HCT116 (cell line): ENCODE measurements at regions not wholly inside any gene's neighbourhood (a gene's known extent, or its start where the extent isn't known, plus 50 kb on each side); places are given as distances from the start of the nearest gene placed in this dataset.

Source experiments
- ATAC-seq: fragments of 200-7000 bp; cut with Tn5 transposase; 2 replicates; pipeline ENCODE4 v1.9.1; 2020; ENCODE audit warnings: mild to moderate bottlenecking, moderate library complexity
- BruUV-seq: library from RNA; stranded (reverse); fragments of 400-500 nt; replicated peaks from 2 replicates; lab custom pipeline; 2021; lab: Mats Ljungman, UMichigan
- CTCF ChIA-PET: fragments of 300-600 bp; sonication (Branson Sonifier 250); formaldehyde crosslinking; loops from one replicate; lab custom pipeline; 2021; ENCODE audit warnings: antibody characterized with exemption; lab: Charles Lee
- POLR2A ChIA-PET: fragments of 300-600, 350-600 bp; sonication (Branson Sonifier 250); formaldehyde crosslinking; loops from one replicate; lab custom pipeline; 2021; ENCODE audit warnings: antibody characterized with exemption; lab: Charles Lee
- RAD21 ChIA-PET, 2 experiments: fragments of 300-600 bp; sonication (Branson Sonifier 250); formaldehyde crosslinking; loops; one replicate each; lab custom pipeline; 2023; ENCODE audit warnings: low total read pairs in 2 of 2; ENCODE audit not compliant: uncharacterized antibody in 2 of 2, unreplicated experiment in 2 of 2, low non-redundant PET in 1 of 2; lab: Charles Lee
- DNase-seq: peaks from one replicate; pipeline ENCODE4 v3.0.0-alpha.2; 2010; ENCODE audit warnings: low read depth, low spot score
- H2AFZ ChIP-seq: fragments of 200-600 bp; shearing (Covaris generic), sonication (generic); 2 replicates; pipeline ENCODE4 v1.6.1; 2017; ENCODE audit warnings: low read depth, mixed run types, mixed read lengths, antibody characterized with exemption, low read length; ENCODE audit not compliant: poor library complexity, severe bottlenecking
- H3K27ac ChIP-seq: 2 replicates; pipeline ENCODE4 v1.5.1; 2012; ENCODE audit warnings: low read depth, low read length
- H3K27me3 ChIP-seq: fragments of 200-600 bp; sonication (generic); 2 replicates; pipeline ENCODE4 v1.6.1; 2016; ENCODE audit warnings: mixed run types, low read length, mixed read lengths; ENCODE audit not compliant: insufficient read depth
- H3K36me3 ChIP-seq, 2 experiments: fragments of 200-500 bp in 1 of 2; fragments of 200-600 bp in 1 of 2; sonication (Bioruptor generic) in 1 of 2; sonication (generic) in 1 of 2; 2 replicates each; pipeline versions ENCODE4 v1.5.1 to v1.6.1; 2014 to 2016; ENCODE audit warnings: low read length in 2 of 2, inconsistent platforms in 1 of 2, mixed read lengths in 1 of 2, mixed run types in 1 of 2; ENCODE audit not compliant: insufficient read depth in 2 of 2, control insufficient read depth in 1 of 2
- H3K4me1 ChIP-seq, 2 experiments: fragments of 200-600 bp in 1 of 2; sonication (generic) in 1 of 2; 2 replicates each; pipeline versions ENCODE4 v1.5.1 to v1.6.1; 2012 to 2017; ENCODE audit warnings: low read length in 2 of 2, inconsistent platforms in 1 of 2, mild to moderate bottlenecking in 1 of 2, mixed read lengths in 1 of 2, mixed run types in 1 of 2, moderate library complexity in 1 of 2; ENCODE audit not compliant: insufficient read depth in 2 of 2, control insufficient read depth in 1 of 2
- H3K4me2 ChIP-seq: fragments of 200-600 bp; sonication (generic); 2 replicates; pipeline ENCODE4 v1.6.1; 2017; ENCODE audit warnings: mixed run types, low read length, mixed read lengths
- H3K4me3 ChIP-seq, 2 experiments: fragments of 200-600 bp in 1 of 2; sonication (generic) in 1 of 2; replicated peaks in 1 of 2; 2 replicates each; pipeline ENCODE4 v1.5.1; 2011 to 2016; ENCODE audit warnings: low read length in 2 of 2, control low read depth in 1 of 2, low read depth in 1 of 2, mild to moderate bottlenecking in 1 of 2, mixed read lengths in 1 of 2, mixed run types in 1 of 2
- H3K79me2 ChIP-seq: fragments of 200-600 bp; sonication (generic); 2 replicates; pipeline ENCODE4 v1.6.1; 2017; ENCODE audit warnings: mild to moderate bottlenecking, mixed run types, low read length, moderate library complexity, mixed read lengths; ENCODE audit not compliant: insufficient read depth
- H3K9ac ChIP-seq: fragments of 200-600 bp; sonication (generic); 2 replicates; pipeline ENCODE4 v1.6.1; 2016; ENCODE audit warnings: low read length, mixed read lengths
- H3K9me2 ChIP-seq: fragments of 200-600 bp; sonication (generic), shearing (Covaris generic); 2 replicates; pipeline ENCODE4 v1.6.1; 2017; ENCODE audit warnings: mixed run types, mild to moderate bottlenecking, moderate library complexity; ENCODE audit not compliant: insufficient read depth
- H3K9me3 ChIP-seq, 2 experiments: fragments of 200-500 bp in 1 of 2; fragments of 200-600 bp in 1 of 2; sonication (Bioruptor generic) in 1 of 2; sonication (generic) in 1 of 2; 2 replicates each; pipeline ENCODE4 v1.6.1; 2014 to 2017; ENCODE audit warnings: low read length in 2 of 2, mixed read lengths in 2 of 2, inconsistent platforms in 1 of 2, low read depth in 1 of 2, mild to moderate bottlenecking in 1 of 2, mixed run types in 1 of 2, moderate library complexity in 1 of 2; ENCODE audit not compliant: control insufficient read depth in 1 of 2, insufficient read depth in 1 of 2
- H4K20me1 ChIP-seq: fragments of 200-600 bp; sonication (generic), shearing (Covaris generic); 2 replicates; pipeline ENCODE4 v1.6.1; 2017; ENCODE audit warnings: mixed run types, mild to moderate bottlenecking, moderate library complexity; ENCODE audit not compliant: insufficient read depth
- CBX3 ChIP-seq: IDR thresholded peaks from 2 replicates; pipeline ENCODE4 v1.6.1; 2012; ENCODE audit warnings: low read depth
- CEBPB ChIP-seq: IDR thresholded peaks from 2 replicates; pipeline ENCODE4 v1.6.1; 2012; ENCODE audit warnings: low read depth
- EGR1 ChIP-seq: IDR thresholded peaks from 2 replicates; pipeline ENCODE4 v1.6.1; 2012; ENCODE audit warnings: low read depth
- EZH2 ChIP-seq: fragments of 200-600 bp; sonication (generic); IDR thresholded peaks from 2 replicates; pipeline ENCODE4 v1.6.1; 2017; ENCODE audit warnings: antibody characterized with exemption, mixed run types
- EZH2phosphoT487 ChIP-seq: fragments of 200-600 bp; IDR thresholded peaks from 2 replicates; pipeline ENCODE4 v1.6.1; 2018; ENCODE audit warnings: antibody characterized with exemption, borderline replicate concordance
- FOSL1 ChIP-seq: IDR thresholded peaks from 2 replicates; pipeline ENCODE4 v1.6.1; 2012; ENCODE audit warnings: low read depth
- POLR2A ChIP-seq: IDR thresholded peaks from 2 replicates; pipeline ENCODE4 v1.7.0; 2011; ENCODE audit warnings: borderline replicate concordance; ENCODE audit not compliant: insufficient read depth, insufficient read length; ENCODE audit errors: extremely low read depth
- POLR2AphosphoS5 ChIP-seq: IDR thresholded peaks from 2 replicates; pipeline ENCODE4 v1.6.1; 2011; ENCODE audit warnings: mild to moderate bottlenecking, low read depth, low read length, moderate library complexity
- RAD21 ChIP-seq: IDR thresholded peaks from 2 replicates; pipeline ENCODE4 v1.6.1; 2012; ENCODE audit warnings: low read depth, mild to moderate bottlenecking
- REST ChIP-seq: IDR thresholded peaks from 2 replicates; pipeline ENCODE4 v1.6.1; 2012; ENCODE audit warnings: low read depth
- SIN3A ChIP-seq: IDR thresholded peaks from 2 replicates; pipeline ENCODE4 v1.6.1; 2012; ENCODE audit warnings: low read depth
- SP1 ChIP-seq: IDR thresholded peaks from 2 replicates; pipeline ENCODE4 v1.6.1; 2012; ENCODE audit warnings: low read depth
- SRF ChIP-seq: IDR thresholded peaks from 2 replicates; pipeline ENCODE4 v1.6.1; 2012; ENCODE audit warnings: low read depth
- TCF7L2 ChIP-seq: IDR thresholded peaks from 2 replicates; pipeline ENCODE4 v1.7.0; 2011; ENCODE audit warnings: borderline replicate concordance, inconsistent platforms; ENCODE audit not compliant: insufficient read depth, insufficient read length; ENCODE audit errors: extremely low read depth
- ZFX ChIP-seq: fragments of 450-650 bp; IDR thresholded peaks from 2 replicates; pipeline ENCODE4 v1.6.1; 2017
- ZNF274 ChIP-seq: fragments of 200-500 bp; sonication (Bioruptor generic); IDR thresholded peaks from 2 replicates; pipeline ENCODE4 v1.6.1; 2014; ENCODE audit warnings: mild to moderate bottlenecking, low read depth, low read length, inconsistent platforms
- intact Hi-C: fragments of 100-400 bp; cut with micrococcal nuclease; formaldehyde crosslinking; loops from 2 replicates; pipeline ENCODE4 v1.10.0; 2022
- TF ChIP-seq, protein P1 (sequence below), 3 experiments: fragments of 200-600 bp in 1 of 3; sonication (generic) in 1 of 3; IDR thresholded peaks in 2 of 3; conservative IDR thresholded peaks in 1 of 3; 2 replicates each; pipeline ENCODE4 v1.5.1; 2012 to 2017; ENCODE audit warnings: low read depth in 2 of 3, low read length in 2 of 3, antibody characterized with exemption in 1 of 3, borderline replicate concordance in 1 of 3, control low read depth in 1 of 3, mild to moderate bottlenecking in 1 of 3, mixed read lengths in 1 of 3, mixed run types in 1 of 3, moderate library complexity in 1 of 3; ENCODE audit not compliant: insufficient read depth in 1 of 3
- TF ChIP-seq, protein P2 (sequence below): IDR thresholded peaks from 2 replicates; pipeline ENCODE4 v1.6.1; 2011; ENCODE audit warnings: mild to moderate bottlenecking, low read length, moderate library complexity; ENCODE audit not compliant: insufficient replicate concordance; ENCODE audit errors: extremely low read depth
- TF ChIP-seq, protein P3 (sequence below): IDR thresholded peaks from 2 replicates; pipeline ENCODE4 v1.6.1; 2012

GRCh38 chr10:91156196-91156595, 64.3 kb upstream of the PCGF5 start:
- no peak for ATAC-seq
- DNase-seq = no peak
- H2AFZ ChIP-seq = no peak overlapping the region
- no peaks in the 10 kb centered on the region for H4K20me1 ChIP-seq
- H3K9ac ChIP-seq = no peak overlapping the region
- H3K9me3 ChIP-seq = no peaks in the 10 kb centered on the region
- H3K79me2 ChIP-seq = no peaks in the 10 kb centered on the region
- no peak overlapping the region for H3K27ac ChIP-seq
- intact Hi-C loops = no loop called here
- H3K27me3 ChIP-seq = no peaks in the 10 kb centered on the region
- CTCF ChIA-PET = no interaction called here
- no peak overlapping the region for H3K4me2 ChIP-seq
- H3K36me3 ChIP-seq = no peaks in the 10 kb centered on the region
- H3K9me2 ChIP-seq = no peaks in the 10 kb centered on the region
- TF ChIP-seq ZFX (no peak), POLR2AphosphoS5 (no peak), POLR2A (no peak), FOSL1 (no peak), RAD21 (no peak), TCF7L2 (no peak), EZH2phosphoT487 (no peak), EGR1 (no peak), CBX3 (no peak), ZNF274 (no peak), CEBPB (no peak), REST (no peak), EZH2 (no peak), SP1 (no peak), SRF (no peak), SIN3A (no peak)
- TF ChIP-seq, protein P1, sequence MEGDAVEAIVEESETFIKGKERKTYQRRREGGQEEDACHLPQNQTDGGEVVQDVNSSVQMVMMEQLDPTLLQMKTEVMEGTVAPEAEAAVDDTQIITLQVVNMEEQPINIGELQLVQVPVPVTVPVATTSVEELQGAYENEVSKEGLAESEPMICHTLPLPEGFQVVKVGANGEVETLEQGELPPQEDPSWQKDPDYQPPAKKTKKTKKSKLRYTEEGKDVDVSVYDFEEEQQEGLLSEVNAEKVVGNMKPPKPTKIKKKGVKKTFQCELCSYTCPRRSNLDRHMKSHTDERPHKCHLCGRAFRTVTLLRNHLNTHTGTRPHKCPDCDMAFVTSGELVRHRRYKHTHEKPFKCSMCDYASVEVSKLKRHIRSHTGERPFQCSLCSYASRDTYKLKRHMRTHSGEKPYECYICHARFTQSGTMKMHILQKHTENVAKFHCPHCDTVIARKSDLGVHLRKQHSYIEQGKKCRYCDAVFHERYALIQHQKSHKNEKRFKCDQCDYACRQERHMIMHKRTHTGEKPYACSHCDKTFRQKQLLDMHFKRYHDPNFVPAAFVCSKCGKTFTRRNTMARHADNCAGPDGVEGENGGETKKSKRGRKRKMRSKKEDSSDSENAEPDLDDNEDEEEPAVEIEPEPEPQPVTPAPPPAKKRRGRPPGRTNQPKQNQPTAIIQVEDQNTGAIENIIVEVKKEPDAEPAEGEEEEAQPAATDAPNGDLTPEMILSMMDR (IDR thresholded peaks at IDR 0.05 in 2 of 3, conservative IDR thresholded peaks at IDR 0.05 in 1 of 3; ENCODE audit: borderline replicate concordance in 1 of 3, insufficient read depth in 1 of 3, low read depth in 2 of 3, low read length in 2 of 3) = no peak
- TF ChIP-seq, protein P2, sequence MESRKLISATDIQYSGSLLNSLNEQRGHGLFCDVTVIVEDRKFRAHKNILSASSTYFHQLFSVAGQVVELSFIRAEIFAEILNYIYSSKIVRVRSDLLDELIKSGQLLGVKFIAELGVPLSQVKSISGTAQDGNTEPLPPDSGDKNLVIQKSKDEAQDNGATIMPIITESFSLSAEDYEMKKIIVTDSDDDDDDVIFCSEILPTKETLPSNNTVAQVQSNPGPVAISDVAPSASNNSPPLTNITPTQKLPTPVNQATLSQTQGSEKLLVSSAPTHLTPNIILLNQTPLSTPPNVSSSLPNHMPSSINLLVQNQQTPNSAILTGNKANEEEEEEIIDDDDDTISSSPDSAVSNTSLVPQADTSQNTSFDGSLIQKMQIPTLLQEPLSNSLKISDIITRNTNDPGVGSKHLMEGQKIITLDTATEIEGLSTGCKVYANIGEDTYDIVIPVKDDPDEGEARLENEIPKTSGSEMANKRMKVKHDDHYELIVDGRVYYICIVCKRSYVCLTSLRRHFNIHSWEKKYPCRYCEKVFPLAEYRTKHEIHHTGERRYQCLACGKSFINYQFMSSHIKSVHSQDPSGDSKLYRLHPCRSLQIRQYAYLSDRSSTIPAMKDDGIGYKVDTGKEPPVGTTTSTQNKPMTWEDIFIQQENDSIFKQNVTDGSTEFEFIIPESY = no peak
- TF ChIP-seq, protein P3, sequence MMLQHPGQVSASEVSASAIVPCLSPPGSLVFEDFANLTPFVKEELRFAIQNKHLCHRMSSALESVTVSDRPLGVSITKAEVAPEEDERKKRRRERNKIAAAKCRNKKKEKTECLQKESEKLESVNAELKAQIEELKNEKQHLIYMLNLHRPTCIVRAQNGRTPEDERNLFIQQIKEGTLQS = no peak
- RAD21 ChIA-PET = no interaction called here
- no peaks in the 10 kb centered on the region for H3K4me1 ChIP-seq
- no TSS peak for BruUV-seq
- H3K4me3 ChIP-seq = no peak overlapping the region
- POLR2A ChIA-PET = no interaction called here
